H1 (cell line): ENCODE measurements at regions not wholly inside any gene's neighbourhood (a gene's known extent, or its start where the extent isn't known, plus 50 kb on each side); places are given as distances from the start of the nearest gene placed in this dataset.

Experiments
- CTCF ChIA-PET: fragments of 300-600 bp; sonication (Branson Sonifier 250); formaldehyde crosslinking; loops from one replicate; lab custom pipeline; 2021; ENCODE audit not compliant: partially characterized antibody; lab: Charles Lee
- POLR2A ChIA-PET: fragments of 300-600 bp; sonication (Branson Sonifier 250); formaldehyde crosslinking; loops from one replicate; lab custom pipeline; 2021; ENCODE audit warnings: inconsistent platforms; ENCODE audit not compliant: partially characterized antibody; lab: Charles Lee
- DNase-seq, 2 experiments: peaks; one replicate each; pipeline versions ENCODE4 v3.0.0 to v3.0.0-alpha.2; 2010 to 2022; ENCODE audit warnings: low spot score in 2 of 2, low read depth in 1 of 2, mixed read lengths in 1 of 2
- FAIRE-seq: peaks from 2 replicates; lab custom pipeline; 2011; peaks lifted over from hg19 to GRCh38; lab: Jason Lieb, UNC
- H2AFZ ChIP-seq: 2 replicates; pipeline ENCODE4 v1.8.1; 2012; ENCODE audit warnings: low read length, inconsistent platforms
- H2AK5ac ChIP-seq: 2 replicates; pipeline ENCODE4 v1.6.1; 2013; ENCODE audit warnings: low read depth, low read length
- H2BK120ac ChIP-seq: replicated peaks from 2 replicates; pipeline ENCODE3; 2013; ENCODE audit warnings: low read depth, low read length, inconsistent platforms
- H2BK12ac ChIP-seq: 2 replicates; pipeline ENCODE4 v1.6.1; 2013; ENCODE audit warnings: low read depth, low read length
- H2BK15ac ChIP-seq: 2 replicates; pipeline ENCODE4 v1.6.1; 2013; ENCODE audit warnings: low read length
- H2BK20ac ChIP-seq: 2 replicates; pipeline ENCODE4 v1.6.1; 2013; ENCODE audit warnings: low read length
- H2BK5ac ChIP-seq: 2 replicates; pipeline ENCODE4 v1.6.1; 2013; ENCODE audit warnings: low read depth, low read length
- H3K14ac ChIP-seq: 2 replicates; pipeline ENCODE4 v1.6.1; 2013; ENCODE audit warnings: inconsistent platforms; ENCODE audit not compliant: insufficient read length
- H3K18ac ChIP-seq: 2 replicates; pipeline ENCODE4 v1.6.1; 2013; ENCODE audit warnings: low read length; ENCODE audit errors: extremely low read depth
- H3K23ac ChIP-seq: 2 replicates; pipeline ENCODE4 v1.6.1; 2013; ENCODE audit warnings: inconsistent platforms; ENCODE audit not compliant: insufficient read length
- H3K23me2 ChIP-seq: 2 replicates; pipeline ENCODE4 v1.6.1; 2013; ENCODE audit warnings: low read depth, low read length
- H3K27ac ChIP-seq: 2 replicates; pipeline ENCODE4 v1.6.1; 2011; ENCODE audit warnings: low read depth, low read length, inconsistent platforms
- H3K27me3 ChIP-seq, 4 experiments: replicated peaks in 1 of 4; 1 replicate in 1 of 4; 2 replicates in 3 of 4; pipeline versions ENCODE4 v1.6.1 to v1.8.1; 2011 to 2013; ENCODE audit warnings: low read length in 3 of 4, mild to moderate bottlenecking in 3 of 4, inconsistent platforms in 2 of 4, mixed read lengths in 2 of 4, moderate library complexity in 1 of 4; ENCODE audit not compliant: control insufficient read depth in 3 of 4, insufficient read depth in 3 of 4; ENCODE audit errors: extremely low read depth in 1 of 4
- H3K36me3 ChIP-seq, 4 experiments: 2 replicates each; pipeline versions ENCODE4 v1.6.1 to v1.8.1; 2011 to 2013; ENCODE audit warnings: mild to moderate bottlenecking in 4 of 4, low read length in 3 of 4, moderate library complexity in 2 of 4, control low read depth in 1 of 4, inconsistent platforms in 1 of 4; ENCODE audit not compliant: insufficient read depth in 4 of 4, control insufficient read depth in 2 of 4
- H3K4ac ChIP-seq: replicated peaks from 2 replicates; pipeline ENCODE3; 2013; ENCODE audit warnings: low read length, low read depth, mixed read lengths, inconsistent platforms; ENCODE audit not compliant: insufficient read length
- H3K4me1 ChIP-seq, 4 experiments: replicated peaks in 1 of 4; 1 replicate in 1 of 4; 2 replicates in 3 of 4; pipeline versions ENCODE4 v1.6.1 to v1.8.1; 2011 to 2013; ENCODE audit warnings: low read length in 3 of 4, inconsistent platforms in 2 of 4, mixed read lengths in 1 of 4; ENCODE audit not compliant: insufficient read depth in 4 of 4, control insufficient read depth in 3 of 4
- H3K4me2 ChIP-seq, 2 experiments: 2 replicates each; pipeline versions ENCODE4 v1.6.1 to v1.8.1; 2011 to 2013; ENCODE audit warnings: low read depth in 2 of 2, low read length in 2 of 2, control low read depth in 1 of 2, inconsistent platforms in 1 of 2, mild to moderate bottlenecking in 1 of 2; ENCODE audit not compliant: insufficient read depth in 1 of 2
- H3K4me3 ChIP-seq, 4 experiments: fragments of 200-600, 300-600 bp in 1 of 4; sonication (generic), shearing (Covaris generic), sonication (Bioruptor Twin) in 1 of 4; 2 replicates each; pipeline versions ENCODE4 v1.5.1 to v1.8.1; 2011 to 2016; ENCODE audit warnings: low read length in 4 of 4, low read depth in 3 of 4, control low read depth in 2 of 4, inconsistent platforms in 2 of 4, mild to moderate bottlenecking in 2 of 4, mixed read lengths in 1 of 4, moderate library complexity in 1 of 4; ENCODE audit not compliant: insufficient read depth in 2 of 4; ENCODE audit errors: extremely low read depth in 1 of 4
- H3K56ac ChIP-seq: replicated peaks from 2 replicates; pipeline ENCODE3; 2013; ENCODE audit warnings: low read depth, mild to moderate bottlenecking, mixed read lengths, low read length, inconsistent platforms; ENCODE audit not compliant: insufficient read length
- H3K79me1 ChIP-seq: 2 replicates; pipeline ENCODE4 v1.6.1; 2013; ENCODE audit warnings: low read depth, low read length, control low read depth
- H3K79me2 ChIP-seq, 2 experiments: 2 replicates each; pipeline versions ENCODE4 v1.6.1 to v1.8.1; 2012 to 2013; ENCODE audit warnings: low read length in 2 of 2, mild to moderate bottlenecking in 2 of 2, inconsistent platforms in 1 of 2; ENCODE audit not compliant: insufficient read depth in 2 of 2, control insufficient read depth in 1 of 2
- H3K9ac ChIP-seq, 4 experiments: replicated peaks in 1 of 4; 1 replicate in 1 of 4; 2 replicates in 3 of 4; pipeline versions ENCODE4 v1.6.1 to v1.8.1; 2011 to 2013; ENCODE audit warnings: low read depth in 3 of 4, low read length in 3 of 4, control low read depth in 2 of 4, mild to moderate bottlenecking in 2 of 4, moderate library complexity in 2 of 4, inconsistent platforms in 1 of 4; ENCODE audit errors: extremely low read depth in 1 of 4
- H3K9me3 ChIP-seq, 2 experiments: 2 replicates each; pipeline versions ENCODE4 v1.6.1 to v1.8.1; 2012 to 2013; ENCODE audit warnings: mild to moderate bottlenecking in 2 of 2, moderate library complexity in 2 of 2, control low read depth in 1 of 2, inconsistent platforms in 1 of 2, low read depth in 1 of 2, low read length in 1 of 2, mixed read lengths in 1 of 2; ENCODE audit not compliant: insufficient read depth in 2 of 2
- H4K20me1 ChIP-seq, 2 experiments: replicated peaks in 1 of 2; 2 replicates each; pipeline versions ENCODE3 to v1.8.1; 2011 to 2013; ENCODE audit warnings: inconsistent platforms in 2 of 2, low read length in 2 of 2, mild to moderate bottlenecking in 1 of 2; ENCODE audit not compliant: insufficient read depth in 2 of 2, control insufficient read depth in 1 of 2
- H4K5ac ChIP-seq: 2 replicates; pipeline ENCODE4 v1.6.1; 2013; ENCODE audit warnings: low read length, low read depth, mixed read lengths, inconsistent platforms; ENCODE audit not compliant: insufficient read length
- H4K8ac ChIP-seq: 2 replicates; pipeline ENCODE4 v1.8.0; 2013; ENCODE audit warnings: mild to moderate bottlenecking, moderate library complexity, low read length, inconsistent platforms; ENCODE audit not compliant: insufficient read depth; ENCODE audit errors: extremely low read depth
- H4K91ac ChIP-seq: replicated peaks from 2 replicates; pipeline ENCODE3; 2013; ENCODE audit warnings: low read length, mixed read lengths, inconsistent platforms; ENCODE audit not compliant: insufficient read length
- ATF2 ChIP-seq: IDR thresholded peaks from 2 replicates; pipeline ENCODE4 v1.6.1; 2012; ENCODE audit warnings: low read length, inconsistent platforms
- ATF3 ChIP-seq: IDR thresholded peaks from 2 replicates; pipeline ENCODE4 v1.6.1; 2011; ENCODE audit warnings: low read depth, mild to moderate bottlenecking, low read length; ENCODE audit not compliant: insufficient read depth
- BCL11A ChIP-seq, 2 experiments: IDR thresholded peaks; one replicate each; pipeline ENCODE4 v1.6.1; 2011; ENCODE audit warnings: low read depth in 2 of 2, low read length in 2 of 2, mild to moderate bottlenecking in 2 of 2
- CHD2 ChIP-seq: IDR thresholded peaks from 2 replicates; pipeline ENCODE4 v1.6.1; 2012; ENCODE audit warnings: low read length, improper control_type of control experiment
- E2F6 ChIP-seq: IDR thresholded peaks from 2 replicates; pipeline ENCODE4 v1.6.1; 2012; ENCODE audit warnings: inconsistent platforms
- FOSL1 ChIP-seq: IDR thresholded peaks from 2 replicates; pipeline ENCODE4 v1.6.1; 2011; ENCODE audit warnings: mild to moderate bottlenecking, low read depth, low read length, moderate library complexity; ENCODE audit not compliant: insufficient read depth
- JUND ChIP-seq: IDR thresholded peaks from 2 replicates; pipeline ENCODE4 v1.6.1; 2011; ENCODE audit warnings: mild to moderate bottlenecking, improper control_type of control experiment, low read length
- MAX ChIP-seq: IDR thresholded peaks from 2 replicates; pipeline ENCODE4 v1.6.1; 2012; ENCODE audit warnings: inconsistent platforms
- SP1 ChIP-seq: IDR thresholded peaks from 2 replicates; pipeline ENCODE4 v1.6.1; 2011; ENCODE audit warnings: low read depth, low read length
- TAF1 ChIP-seq: IDR thresholded peaks from 2 replicates; pipeline ENCODE4 v1.6.1; 2011; ENCODE audit warnings: mild to moderate bottlenecking, low read depth, low read length
- WGBS, 2 experiments: shearing (Covaris generic) in 1 of 2; methylation state at CpG; one replicate each; pipeline versions ENCODE4 v1.1.6 to v1.1.7; 2013 to 2015; ENCODE audit warnings: low lambda C conversion rate in 2 of 2, mixed read lengths in 2 of 2, inconsistent platforms in 1 of 2, low coverage in 1 of 2, missing lambda C conversion rate in 1 of 2; ENCODE audit not compliant: insufficient replicate concordance in 2 of 2, insufficient coverage in 1 of 2, insufficient read length in 1 of 2; ENCODE audit errors: extremely low coverage in 1 of 2, missing lambda C conversion rate in 1 of 2; 5-methylcytosine and 5-hydroxymethylcytosine counted together

- no peak overlapping the region for H3K27ac ChIP-seq
- H3K18ac ChIP-seq, result no peak overlapping the region
- no peak overlapping the region for H3K56ac ChIP-seq
- no peak overlapping the region for H4K5ac ChIP-seq
- H3K14ac ChIP-seq, result no peak overlapping the region
- H3K4ac ChIP-seq, result no peak overlapping the region
- H2AK5ac ChIP-seq, result no peak overlapping the region
- H3K23me2 ChIP-seq, result no peaks in the 10 kb centered on the region
- no peak overlapping the region for H3K4me2 ChIP-seq
- no peak overlapping the region for H4K91ac ChIP-seq
- H3K4me3 ChIP-seq, result no peak overlapping the region
- no peak overlapping the region for H3K23ac ChIP-seq
- no peaks in the 10 kb centered on the region for H4K20me1 ChIP-seq
- no peak for FAIRE-seq
- CTCF ChIA-PET, result interaction anchor here (1.3 kb wide), 1 partner anchor 9 kb away, joined by 3 read pairs; no protein-coding TSS in a partner anchor
- no peaks in the 10 kb centered on the region; a peak in 1 of 7 replicates for H3K27me3 ChIP-seq
- no peak overlapping the region for H3K9ac ChIP-seq
- H2AFZ ChIP-seq, result no peak overlapping the region
- H2BK5ac ChIP-seq, result no peak overlapping the region
- H3K79me2 ChIP-seq, result no peaks in the 10 kb centered on the region
- peaks cover 0 to 2% of the 10 kb centered on the region in 2 experiments; a peak in 1 of 4 replicates for H3K9me3 ChIP-seq
- H2BK12ac ChIP-seq, result no peak overlapping the region
- H4K8ac ChIP-seq, result no peak overlapping the region
- no peak for DNase-seq
- WGBS, 2 experiments, result 92% methylated on average over 3 of the region's 3 CpGs; no CpG with 5 or more reads in 1 of the 2 experiments
- H2BK120ac ChIP-seq, result no peak overlapping the region
- H2BK20ac ChIP-seq, result no peak overlapping the region
- no peak overlapping the region for H2BK15ac ChIP-seq
- H3K79me1 ChIP-seq, result no peaks in the 10 kb centered on the region
- POLR2A ChIA-PET, result no interaction called here
- H3K4me1 ChIP-seq, result no peaks in the 10 kb centered on the region
- H3K36me3 ChIP-seq, result no peaks in the 10 kb centered on the region; a peak in 2 of 8 replicates
- TF ChIP-seq JUND, result no peak
- TF ChIP-seq FOSL1, result no peak
- no peak for TF ChIP-seq ATF3
- TF ChIP-seq BCL11A (IDR thresholded peaks at IDR 0.05; ENCODE audit: low read depth in 2 of 2, low read length in 2 of 2), result no peak
- TF ChIP-seq ATF2, result no peak
- no peak for TF ChIP-seq E2F6
- no peak for TF ChIP-seq CHD2
- no peak for TF ChIP-seq TAF1
- no peak for TF ChIP-seq MAX
- no peak for TF ChIP-seq SP1
Observed at GRCh38 chr2:237230355-237230754, 144.7 kb downstream of the COPS8 start.
